Mucosa of gallbladder (tissue), 1 donor: ENCODE measurements at regions not wholly inside any gene's neighbourhood (a gene's known extent, or its start where the extent isn't known, plus 50 kb on each side); places are given as distances from the start of the nearest gene placed in this dataset.
"Not testable (repeated sequence)": the region's sequence is repeated elsewhere in the genome, so short reads cannot be mapped to it uniquely, and the experiment has no call there.

ENCODE experiments used
- DNase-seq: peaks from one replicate; pipeline ENCODE4 v3.0.0-alpha.2; 2020; ENCODE audit warnings: low spot score
- donor health status: DM: no; HTN: no; CAD: no.

DNA sequence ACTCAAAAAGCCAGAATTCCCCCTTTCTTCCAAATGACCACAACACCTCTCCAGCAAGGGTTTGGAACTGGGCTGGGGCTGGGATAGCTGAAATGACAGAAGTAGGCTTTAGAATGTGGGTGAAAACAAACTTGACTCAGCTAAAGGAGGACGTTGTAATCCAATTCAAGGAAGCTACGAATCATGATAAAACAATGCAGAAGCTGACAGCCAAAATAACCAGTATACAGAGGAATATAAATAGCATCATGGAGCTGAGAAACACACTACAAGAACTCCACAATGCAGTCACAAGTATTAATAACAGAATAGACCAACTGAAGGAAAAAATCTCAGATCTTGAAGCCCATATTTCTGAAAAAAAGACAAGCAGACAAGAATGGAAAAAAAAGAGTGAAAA is 95.8 kb upstream of the TET2 start:
- DNase-seq: no peak

DNA sequence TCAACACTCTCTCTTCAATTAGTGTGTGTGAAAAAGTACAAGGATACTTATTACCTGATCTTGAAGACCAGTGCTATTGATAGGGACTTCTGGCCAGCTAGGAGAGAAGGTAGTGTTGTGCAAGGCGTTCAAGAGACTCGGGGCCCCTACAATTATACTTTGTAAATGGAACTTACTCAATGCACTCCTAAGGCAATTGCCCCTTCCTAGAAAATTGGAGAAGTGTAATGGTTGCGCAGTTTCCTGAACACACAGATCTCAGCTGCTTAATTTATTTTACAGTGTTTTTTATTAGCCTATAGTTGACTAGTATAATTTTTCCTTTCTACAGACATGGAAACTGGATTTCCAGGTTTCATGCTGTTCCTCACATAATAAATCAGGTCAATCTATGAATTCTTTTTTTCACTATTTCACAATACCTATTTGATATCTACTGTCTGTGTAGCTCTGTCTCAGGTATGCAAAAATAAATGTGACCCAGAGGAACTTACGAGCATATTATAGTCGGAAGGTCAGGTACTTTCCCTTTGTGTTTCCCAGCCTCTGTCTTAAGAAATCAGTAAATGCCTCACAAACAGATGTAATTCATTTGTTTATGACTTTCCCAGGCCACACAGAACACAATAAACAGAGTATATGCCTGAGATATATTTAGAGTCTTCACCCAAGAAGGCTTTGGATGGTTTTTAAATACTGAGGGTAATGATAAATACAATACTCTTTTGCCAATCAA is 89.1 kb upstream of the TET2 start:
- DNase-seq: no peak

DNA sequence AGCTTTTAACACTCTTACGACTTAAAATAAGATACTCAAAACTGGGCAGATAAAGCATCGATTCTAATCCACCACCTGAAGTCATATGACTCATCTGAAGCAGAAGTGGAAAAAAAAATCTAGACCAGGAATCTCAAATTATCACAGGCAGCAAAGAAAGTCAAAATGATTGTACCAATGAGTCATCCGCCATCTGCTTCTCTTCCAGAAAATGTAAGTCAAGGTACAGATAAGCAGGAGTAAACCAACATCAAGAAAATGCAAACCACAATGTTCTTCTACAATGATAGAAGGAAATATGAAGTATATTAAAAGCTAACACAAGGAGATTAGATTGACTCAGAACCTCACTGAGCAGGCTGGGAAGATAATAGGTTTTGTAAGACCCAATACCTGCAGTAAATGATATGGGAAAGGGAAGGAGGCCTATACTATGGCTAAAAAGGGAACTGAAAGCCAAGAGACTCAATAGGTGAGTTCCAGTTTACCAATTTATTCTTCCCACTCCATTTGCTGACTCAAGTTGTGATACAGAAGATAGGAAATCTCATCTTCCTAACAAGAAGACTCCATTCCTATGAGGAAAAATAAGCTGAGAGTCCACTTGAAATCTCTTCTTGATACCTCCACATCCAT is 88.4 kb upstream of the TET2 start:
- DNase-seq: no peak

DNA sequence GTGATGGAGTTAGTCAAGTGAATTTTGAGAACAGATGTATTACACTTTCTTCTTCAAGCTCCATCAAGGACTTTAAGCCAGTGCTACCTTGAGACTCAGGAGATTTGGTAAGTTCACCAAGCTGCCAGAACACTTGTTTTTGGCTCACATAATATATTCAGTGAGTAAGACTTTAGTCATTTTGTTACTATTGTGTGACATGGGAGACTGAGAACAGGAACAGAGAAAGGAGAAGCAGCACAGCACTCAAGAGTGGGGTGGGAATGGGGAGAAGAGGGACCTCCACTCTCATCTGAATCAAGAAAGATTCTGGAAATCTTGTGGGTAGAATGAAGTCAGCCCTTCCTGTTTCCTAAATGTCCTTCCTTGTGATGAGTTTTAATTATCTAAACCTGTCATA is 87.3 kb upstream of the TET2 start:
- DNase-seq: no peak

DNA sequence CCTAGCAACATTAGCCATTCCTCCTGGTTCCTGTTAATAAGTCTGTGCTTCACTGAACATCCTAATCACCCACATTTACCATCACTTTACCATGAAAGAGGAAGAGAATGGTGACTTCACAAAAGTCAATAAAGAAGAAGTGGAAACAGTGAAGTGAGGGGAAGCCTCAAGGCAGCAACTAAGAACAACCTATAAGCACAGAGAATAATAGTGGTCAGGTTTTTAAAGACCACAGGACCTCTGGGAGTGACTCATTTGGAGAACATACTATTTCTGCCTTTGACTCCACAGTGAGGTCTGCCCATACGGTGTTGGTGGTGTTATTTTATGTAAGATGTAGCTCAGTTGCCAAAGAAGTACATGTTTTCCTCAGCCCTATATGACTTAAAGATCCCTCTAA is 86.0 kb upstream of the TET2 start:
- DNase-seq: no peak

DNA sequence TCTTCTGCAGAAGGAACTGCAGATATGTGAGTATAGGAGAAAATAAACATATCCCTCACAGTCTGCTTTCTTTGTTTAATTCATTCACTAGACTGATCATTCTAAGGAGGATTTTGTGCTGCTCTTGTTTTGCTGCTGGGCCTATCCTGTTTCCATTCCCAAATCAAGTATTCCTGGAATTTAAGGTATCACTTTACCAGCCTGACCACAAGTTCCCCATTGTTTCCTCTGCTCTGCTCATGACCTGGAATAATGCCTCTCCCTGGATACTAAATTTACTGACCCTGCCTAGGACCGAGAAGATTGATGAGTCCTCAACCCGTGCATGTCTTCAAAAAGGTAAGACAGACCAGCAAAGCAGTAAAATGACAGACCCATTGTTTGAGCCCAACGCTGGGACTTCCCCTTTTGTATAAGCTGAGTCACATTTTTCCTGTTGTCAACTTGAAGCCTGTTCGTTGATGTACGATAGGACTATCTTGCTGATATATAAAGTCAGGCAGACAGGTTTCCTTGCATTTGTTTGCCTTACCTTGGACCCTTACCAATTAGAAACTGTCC is 85.5 kb upstream of the TET2 start:
- peak; percentile 25 for DNase-seq

DNA sequence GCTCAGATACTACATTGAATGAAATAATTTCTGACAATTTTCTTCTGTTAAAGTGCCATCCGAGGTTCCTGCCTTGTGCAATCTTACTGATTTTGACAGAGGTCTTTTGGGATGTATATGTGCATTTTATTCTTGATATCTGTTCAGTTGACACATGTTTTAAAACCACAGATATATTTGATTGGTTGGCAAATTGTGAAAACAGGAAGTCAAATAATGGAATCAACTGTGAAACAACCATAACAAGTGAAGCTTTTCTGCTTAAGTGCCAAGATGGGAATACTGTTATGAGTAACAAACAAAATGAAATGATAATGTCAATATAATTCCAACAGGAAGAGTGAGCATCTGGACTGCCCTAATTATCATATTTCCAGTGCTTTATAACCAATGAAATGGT is 84.9 kb upstream of the TET2 start:
- no peak for DNase-seq

DNA sequence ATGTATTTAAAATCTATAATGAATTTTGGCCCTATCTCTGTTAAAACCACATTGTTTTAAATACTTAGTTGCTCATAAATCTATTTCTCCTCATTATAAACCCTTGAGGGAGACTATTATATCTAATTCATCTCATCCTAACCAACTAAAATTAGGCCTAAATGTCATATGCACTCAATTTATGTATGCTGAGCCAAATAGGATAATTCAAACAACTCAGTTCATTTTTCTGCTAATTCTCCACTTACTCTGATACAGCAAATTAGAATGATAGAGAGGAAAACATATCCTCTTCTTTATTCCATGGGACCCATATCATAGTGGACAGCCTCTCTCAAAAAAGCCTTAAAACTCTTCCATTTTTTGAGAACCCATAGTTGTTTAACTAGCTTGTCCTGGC is 80.3 kb upstream of the TET2 start:
- no peak for DNase-seq

DNA sequence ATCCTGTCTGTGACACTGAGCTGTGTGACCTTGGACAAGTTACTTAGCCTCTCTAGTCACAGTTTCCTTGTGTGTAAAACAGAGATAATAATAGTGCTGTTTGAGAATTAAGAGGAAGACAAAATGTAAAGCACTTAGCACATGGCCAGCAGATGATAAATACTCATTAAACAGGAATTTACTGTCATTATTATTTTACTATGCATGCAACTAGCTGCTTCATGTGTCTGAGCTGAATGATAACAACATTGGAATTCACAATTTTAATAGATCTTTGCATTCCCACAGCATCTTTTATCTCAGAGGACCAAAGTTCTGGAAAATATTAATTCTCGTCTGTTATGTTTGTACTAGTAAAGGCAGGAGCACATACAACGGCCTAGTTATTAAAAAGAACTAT is 79.2 kb upstream of the TET2 start:
- no peak for DNase-seq

DNA sequence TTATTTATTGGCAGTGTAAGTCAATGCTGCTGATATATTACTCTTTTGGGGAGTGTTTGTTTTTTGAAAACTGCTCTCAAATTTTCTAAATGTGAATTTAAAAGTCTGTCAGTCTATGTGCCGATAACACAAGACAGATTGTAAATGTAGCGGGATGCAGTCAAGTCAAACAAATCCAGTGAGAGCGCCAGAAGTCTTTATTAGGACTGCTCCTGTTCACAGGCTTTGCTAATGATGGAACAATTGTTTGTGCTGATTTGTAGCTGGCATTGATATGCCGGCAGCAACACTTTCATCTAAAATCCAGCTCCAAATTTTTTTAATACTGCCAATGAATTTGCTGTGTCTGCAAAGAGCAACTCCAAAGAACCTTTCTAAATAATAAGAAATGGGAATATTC is 78.7 kb upstream of the TET2 start:
- DNase-seq: no peak

DNA sequence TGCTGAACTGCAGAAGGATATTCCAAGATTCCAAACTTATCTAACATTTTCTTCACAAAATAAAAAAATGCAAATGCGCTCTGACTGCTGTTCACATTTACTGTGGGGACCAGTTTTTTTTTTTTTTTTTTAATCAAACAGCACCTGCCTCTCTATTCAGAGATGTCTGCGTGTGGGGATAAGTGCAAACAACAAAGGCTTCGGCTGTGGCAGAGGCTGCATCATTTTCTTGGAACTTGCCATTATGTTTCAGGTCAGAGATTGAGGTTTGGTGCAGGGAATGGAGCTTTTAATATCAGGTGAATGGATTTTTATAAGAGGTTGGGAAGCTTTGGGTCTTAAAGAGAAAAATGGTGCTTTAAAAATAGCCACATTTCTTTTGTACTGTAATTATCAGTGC is 78.2 kb upstream of the TET2 start:
- DNase-seq: no peak

DNA sequence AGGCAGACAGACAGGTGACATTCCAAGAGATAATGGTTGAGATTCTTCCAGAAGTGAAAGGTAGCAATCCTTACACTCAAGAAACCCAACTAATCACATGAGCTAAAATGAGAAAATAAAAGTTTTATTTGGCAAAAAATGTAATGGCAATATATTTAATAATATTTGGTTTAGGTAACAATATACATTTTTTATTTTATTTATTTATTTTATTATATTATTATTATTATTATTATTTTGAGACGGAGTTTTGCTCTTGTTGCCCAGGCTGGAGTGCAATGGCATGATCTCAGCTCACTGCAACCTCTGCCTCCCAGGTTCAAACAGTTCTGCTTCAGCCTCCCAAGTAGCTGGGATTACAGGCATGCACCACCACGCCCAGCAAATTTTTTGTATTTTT is 74.6 kb upstream of the TET2 start:
- not testable (repeated sequence) for DNase-seq

DNA sequence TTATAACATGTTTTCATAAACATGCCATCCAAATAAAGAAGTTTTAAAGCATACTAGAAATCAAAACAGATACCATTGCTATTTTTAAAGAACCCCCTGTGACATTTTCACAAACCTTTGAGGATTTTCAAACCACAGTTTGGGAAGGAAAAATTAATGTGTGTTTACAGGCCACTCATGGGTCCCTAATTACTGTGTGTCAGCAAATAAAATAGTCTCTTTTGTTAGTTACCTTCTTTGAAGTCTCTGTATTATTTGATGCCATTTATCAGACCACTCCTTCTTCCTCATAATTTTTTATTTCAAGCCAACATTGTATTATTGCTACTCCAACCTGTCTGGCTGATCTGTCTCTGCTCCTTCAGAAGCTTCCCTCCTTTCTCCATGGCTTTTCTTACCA is 72.6 kb upstream of the TET2 start:
- DNase-seq: no peak

DNA sequence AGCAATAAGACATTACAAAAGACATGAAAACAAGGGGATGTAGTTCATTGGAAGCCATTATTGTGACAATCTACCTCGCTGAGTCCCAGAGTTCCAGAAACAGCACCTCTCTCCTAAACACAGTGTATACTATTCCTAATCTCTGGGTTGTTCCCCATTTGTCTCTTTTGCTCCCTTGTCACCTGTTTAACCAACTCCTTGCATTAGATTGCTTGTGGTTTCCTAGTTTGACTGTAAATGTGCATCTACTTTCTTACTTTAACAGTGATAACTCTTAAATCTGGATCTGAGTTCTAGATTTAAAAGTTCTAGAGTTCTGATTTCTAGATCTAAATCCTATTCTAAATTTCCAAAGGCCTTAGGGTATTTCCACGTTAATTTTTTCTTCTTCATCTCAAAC is 71.6 kb upstream of the TET2 start:
- DNase-seq: no peak

DNA sequence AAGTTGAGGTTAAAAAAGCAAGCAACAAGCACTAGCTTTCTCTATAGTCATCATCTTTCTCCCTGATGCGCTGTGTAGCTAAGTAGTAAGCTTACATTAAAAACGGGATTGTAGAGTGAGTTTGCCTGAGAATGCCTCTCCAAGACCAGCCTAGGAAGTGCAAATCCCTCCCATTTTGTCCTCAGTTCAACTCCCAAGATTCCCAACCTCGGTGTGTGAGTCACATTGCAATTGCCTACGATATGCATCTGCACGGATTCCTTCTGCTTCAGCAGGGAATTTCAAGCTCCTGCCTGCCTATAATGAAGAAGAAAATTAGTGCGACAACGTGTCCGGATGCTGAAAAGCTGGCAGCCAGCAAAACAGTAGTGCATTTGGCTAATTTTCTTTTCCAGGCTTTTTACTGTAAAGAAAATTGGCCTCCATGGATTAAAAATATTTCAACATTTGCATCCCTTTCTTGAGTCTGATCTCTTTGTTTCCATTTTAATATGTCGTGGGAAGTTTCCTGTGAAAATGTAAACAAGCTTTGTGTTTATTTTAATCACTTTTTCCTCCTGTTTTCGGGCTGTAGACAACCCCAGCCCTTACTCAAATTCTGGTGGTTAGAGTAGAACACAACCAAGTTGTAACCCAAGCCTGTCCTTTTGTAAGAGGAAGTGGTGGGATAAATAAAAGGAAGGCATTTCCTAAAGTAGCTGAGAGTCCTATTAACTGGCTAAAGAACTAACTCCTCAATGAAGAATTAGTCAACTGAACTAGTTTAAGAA is 58.4 kb upstream of the TET2 start:
- peak; percentile 20 for DNase-seq

DNA sequence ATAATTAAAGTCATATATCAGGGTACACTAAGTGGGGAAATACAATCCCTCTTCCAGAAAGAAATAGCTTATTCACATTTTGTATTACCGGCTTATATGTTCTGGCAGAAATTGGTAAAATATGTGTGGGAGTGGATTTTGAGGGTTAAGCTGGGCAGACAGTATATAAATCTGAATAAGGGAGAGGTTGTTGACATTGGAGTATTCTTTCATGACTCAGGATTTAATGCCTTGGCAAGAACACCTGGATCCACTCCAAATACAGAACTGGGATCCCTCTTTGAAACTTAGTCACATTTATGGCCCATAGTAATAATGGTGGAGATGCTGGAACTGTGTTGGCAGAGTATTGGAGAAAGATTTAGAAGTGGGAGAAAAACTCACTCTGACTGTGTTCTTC is 54.3 kb upstream of the TET2 start:
- no peak for DNase-seq

DNA sequence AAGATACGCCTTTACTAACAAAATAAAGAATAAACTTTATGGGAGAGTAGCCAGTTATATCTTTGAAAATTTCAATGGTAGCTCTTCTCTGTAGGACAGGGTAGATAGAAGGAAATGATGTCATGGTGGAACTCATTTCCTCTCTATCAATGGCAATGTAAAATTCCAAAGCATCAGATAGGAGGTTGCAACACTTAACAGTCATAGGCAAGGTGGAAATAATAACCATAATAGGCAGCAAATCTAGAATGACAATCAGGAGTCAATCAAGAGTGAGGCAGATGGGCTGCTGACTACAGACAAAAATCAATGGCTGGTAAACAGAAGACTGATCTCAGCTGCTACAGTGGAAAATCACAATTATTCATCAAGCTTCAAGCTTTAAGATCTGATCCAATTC is 53.9 kb upstream of the TET2 start:
- DNase-seq: no peak

DNA sequence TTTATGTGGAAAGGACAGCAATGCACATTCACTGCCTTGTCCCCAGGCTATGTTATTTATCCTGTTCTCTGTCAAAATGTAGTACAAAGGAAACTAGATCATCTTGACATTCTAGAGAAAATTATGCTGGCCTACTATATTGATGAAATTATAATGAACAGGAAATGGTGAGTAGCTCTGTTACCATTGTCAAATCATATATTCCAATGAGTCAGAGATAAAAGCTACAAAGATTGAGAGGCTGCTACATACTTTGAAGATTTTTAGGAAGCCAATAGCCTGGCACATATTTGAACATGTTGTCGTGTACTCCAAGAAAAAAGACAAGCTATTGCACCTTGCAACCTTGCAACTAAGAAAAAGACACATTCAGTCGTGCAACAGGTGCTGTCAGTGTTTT is 52.7 kb upstream of the TET2 start:
- no peak for DNase-seq
